ACC112 (cell line): ENCODE measurements at regions not wholly inside any gene's neighbourhood (a gene's known extent, or its start where the extent isn't known, plus 50 kb on each side); places are given as distances from the start of the nearest gene placed in this dataset.
"Not testable (repeated sequence)": the region's sequence is repeated elsewhere in the genome, so short reads cannot be mapped to it uniquely, and the experiment has no call there.

Experiments used
- H2AFZ ChIP-seq: fragments of 200-600 bp; sonication (generic); one replicate; pipeline ENCODE4 v1.6.0; 2017; ENCODE audit warnings: antibody characterized with exemption, low read length; ENCODE audit not compliant: unreplicated experiment
- H3K27ac ChIP-seq: fragments of 200-600 bp; sonication (generic); 2 replicates; pipeline ENCODE4 v1.5.1; 2014; ENCODE audit warnings: low read depth, mild to moderate bottlenecking, antibody characterized with exemption, low read length, moderate library complexity
- H3K27me3 ChIP-seq: fragments of 200-600 bp; sonication (generic); 2 replicates; pipeline ENCODE4 v1.6.1; 2014; ENCODE audit warnings: mild to moderate bottlenecking, antibody characterized with exemption, low read length, moderate library complexity, mixed read lengths; ENCODE audit not compliant: insufficient read depth
- H3K36me3 ChIP-seq: fragments of 200-600 bp; sonication (generic); 2 replicates; pipeline ENCODE4 v1.6.1; 2016; ENCODE audit warnings: mild to moderate bottlenecking, antibody characterized with exemption, low read length, moderate library complexity, mixed read lengths; ENCODE audit not compliant: insufficient read depth
- H3K4me1 ChIP-seq: fragments of 200-600 bp; sonication (generic); one replicate; pipeline ENCODE4 v1.6.1; 2016; ENCODE audit warnings: low read length, mixed read lengths; ENCODE audit not compliant: insufficient read depth, unreplicated experiment, control insufficient read depth
- H3K4me3 ChIP-seq: fragments of 200-600 bp; sonication (generic); 2 replicates; pipeline ENCODE4 v1.5.1; 2014; ENCODE audit warnings: mild to moderate bottlenecking, low read depth, low read length
- H3K79me2 ChIP-seq: fragments of 200-600 bp; sonication (generic); one replicate; pipeline ENCODE4 v1.6.0; 2016; ENCODE audit warnings: low read length; ENCODE audit not compliant: control insufficient read depth, unreplicated experiment, insufficient read depth

- H2AFZ ChIP-seq = no peak overlapping the region
- no peak overlapping the region for H3K27ac ChIP-seq
- H3K79me2 ChIP-seq = no peaks in the 10 kb centered on the region
- H3K27me3 ChIP-seq = no peaks in the 10 kb centered on the region
- H3K4me1 ChIP-seq = no peaks in the 10 kb centered on the region
- no peaks in the 10 kb centered on the region for H3K36me3 ChIP-seq
- H3K4me3 ChIP-seq = no peak overlapping the region
These were observed 1142.8 kb upstream of the INTU start for GRCh38 chr4:126489826-126490463.

GRCh38 chr4:126495163-126495752 lies 1137.5 kb upstream of the INTU start:
- Histone ChIP-seq H3K36me3 (no peaks in the 10 kb centered on the region), H3K4me1 (no peaks in the 10 kb centered on the region), H3K27me3 (no peaks in the 10 kb centered on the region), H2AFZ (no peak overlapping the region), H3K79me2 (no peaks in the 10 kb centered on the region), H3K27ac (no peak overlapping the region), H3K4me3 (no peak overlapping the region)

GRCh38 chr4:126512979-126513378 lies 1119.8 kb upstream of the INTU start:
- Histone ChIP-seq H2AFZ (no peak overlapping the region), H3K36me3 (no peaks in the 10 kb centered on the region), H3K27me3 (no peaks in the 10 kb centered on the region), H3K4me3 (no peak overlapping the region), H3K79me2 (no peaks in the 10 kb centered on the region), H3K4me1 (no peaks in the 10 kb centered on the region), H3K27ac (no peak overlapping the region)

- Histone ChIP-seq H3K27me3 (no peaks in the 10 kb centered on the region), H2AFZ (no peak overlapping the region), H3K79me2 (no peaks in the 10 kb centered on the region), H3K27ac (no peak overlapping the region), H3K4me1 (no peaks in the 10 kb centered on the region), H3K4me3 (no peak overlapping the region), H3K36me3 (no peaks in the 10 kb centered on the region)
These were observed 1119.2 kb upstream of the INTU start for GRCh38 chr4:126513596-126513995.

GRCh38 chr4:126520731-126521130 lies 1112.0 kb upstream of the INTU start:
- H3K27ac ChIP-seq = no peak overlapping the region
- H2AFZ ChIP-seq = no peak overlapping the region
- H3K4me3 ChIP-seq = no peak overlapping the region
- H3K36me3 ChIP-seq = no peaks in the 10 kb centered on the region
- H3K27me3 ChIP-seq = no peaks in the 10 kb centered on the region
- H3K4me1 ChIP-seq = no peaks in the 10 kb centered on the region
- no peaks in the 10 kb centered on the region for H3K79me2 ChIP-seq

- not testable (repeated sequence) for H3K36me3 ChIP-seq, H3K79me2 ChIP-seq, H2AFZ ChIP-seq, H3K27me3 ChIP-seq, H3K4me3 ChIP-seq, H3K27ac ChIP-seq, H3K4me1 ChIP-seq
These were observed 1107.4 kb upstream of the INTU start for GRCh38 chr4:126525400-126525799.

GRCh38 chr4:126526335-126526734 lies 1106.4 kb upstream of the INTU start:
- no peak overlapping the region for H3K4me3 ChIP-seq
- H3K27ac ChIP-seq = no peak overlapping the region
- no peaks in the 10 kb centered on the region for H3K36me3 ChIP-seq

GRCh38 chr4:126529997-126530396 lies 1102.8 kb upstream of the INTU start:
- H2AFZ ChIP-seq = no peak overlapping the region

More at GRCh38 chr4:126526335-126526734, 1106.4 kb upstream of the INTU start:
- H3K4me1 ChIP-seq = peaks cover 7% of the 10 kb centered on the region
- no peaks in the 10 kb centered on the region for H3K79me2 ChIP-seq
- no peaks in the 10 kb centered on the region for H3K27me3 ChIP-seq
- no peak overlapping the region for H2AFZ ChIP-seq

GRCh38 chr4:126530996-126531585 lies 1101.7 kb upstream of the INTU start:
- Histone ChIP-seq H3K79me2 (no peaks in the 10 kb centered on the region), H3K4me1 (peaks cover 24% of the 10 kb centered on the region), H2AFZ (peak overlapping the region; percentile 6), H3K27me3 (no peaks in the 10 kb centered on the region), H3K36me3 (no peaks in the 10 kb centered on the region), H3K4me3 (no peak overlapping the region), H3K27ac (peak overlapping the region; percentile 18; the same call in 1 of the 2 replicates)

More at GRCh38 chr4:126529997-126530396, 1102.8 kb upstream of the INTU start:
- no peaks in the 10 kb centered on the region for H3K27me3 ChIP-seq
- H3K79me2 ChIP-seq = no peaks in the 10 kb centered on the region
- H3K27ac ChIP-seq = no peak overlapping the region
- H3K36me3 ChIP-seq = no peaks in the 10 kb centered on the region
- peaks cover 24% of the 10 kb centered on the region for H3K4me1 ChIP-seq
- H3K4me3 ChIP-seq = no peak overlapping the region

GRCh38 chr4:126532527-126532926 lies 1100.2 kb upstream of the INTU start:
- Histone ChIP-seq H3K36me3 (no peaks in the 10 kb centered on the region), H3K27ac (no peak overlapping the region), H2AFZ (no peak overlapping the region), H3K4me3 (no peak overlapping the region), H3K79me2 (no peaks in the 10 kb centered on the region), H3K4me1 (peaks cover 24% of the 10 kb centered on the region), H3K27me3 (no peaks in the 10 kb centered on the region)
